ENCODE measurements at regions not wholly inside any gene's neighbourhood (a gene's known extent, or its start where the extent isn't known, plus 50 kb on each side); places are given as distances from the start of the nearest gene placed in this dataset.
A peak's percentile ranks its signal among the peaks of the same experiment; 100 is the strongest.

GRCh38 chr4:142922720-142923119 is 76.6 kb upstream of the INPP4B start:
- H4K91ac ChIP-seq (ENCODE audit: low read depth, low read length, poor library complexity): no peak overlapping the region
- WGBS, 2 donors (ENCODE audit: extremely low coverage in 2 of 2, insufficient read length in 2 of 2, insufficient replicate concordance in 1 of 2): no CpG with 5 or more reads among the region's 1 CpG
- no peak overlapping the region for H3K4me2 ChIP-seq (ENCODE audit: insufficient read depth, low read length, poor library complexity, severe bottlenecking)
- no peaks in the 10 kb centered on the region for H3K4me1 ChIP-seq (ENCODE audit: control insufficient read depth in 2 of 2, insufficient read depth in 1 of 2, low read depth in 1 of 2, low read length in 2 of 2)
- no peak overlapping the region for H2BK120ac ChIP-seq (ENCODE audit: low read depth, low read length)
- no peak overlapping the region for H3K14ac ChIP-seq (ENCODE audit: low read length)
- H2AFZ ChIP-seq (ENCODE audit: low read length): no peak overlapping the region
- no peak overlapping the region for H2BK12ac ChIP-seq (ENCODE audit: low read length)
- no peak overlapping the region for H3K27ac ChIP-seq (replicated peaks; ENCODE audit: low read length)
- no peak overlapping the region for H2BK5ac ChIP-seq (ENCODE audit: low read length)
- no peak overlapping the region for H4K8ac ChIP-seq (ENCODE audit: low read depth, low read length)
- H3K79me1 ChIP-seq (ENCODE audit: low read depth, low read length): no peaks in the 10 kb centered on the region
- H3K23ac ChIP-seq (ENCODE audit: low read depth, low read length, poor library complexity): no peak overlapping the region
- H3K9ac ChIP-seq (ENCODE audit: low read depth, low read length, poor library complexity): no peak overlapping the region
- no peak overlapping the region for H3K4me3 ChIP-seq (ENCODE audit: low read length in 2 of 2)
- no peaks in the 10 kb centered on the region for H3K27me3 ChIP-seq (ENCODE audit: control insufficient read depth in 3 of 3, insufficient read depth in 3 of 3, low read depth in 1 of 3, low read length in 3 of 3)
- DNase-seq (ENCODE audit: low spot score): no peak
- no peak overlapping the region for H2AK5ac ChIP-seq (ENCODE audit: low read depth, low read length)
- no peak overlapping the region for H2BK15ac ChIP-seq (ENCODE audit: low read length)
- H3K18ac ChIP-seq (ENCODE audit: low read length): no peak overlapping the region
- no peaks in the 10 kb centered on the region for H3K9me3 ChIP-seq (replicated peaks in 1 of 2; ENCODE audit: control insufficient read depth in 2 of 2, insufficient read depth in 1 of 2, low read depth in 1 of 2, low read length in 2 of 2)
- H3K4ac ChIP-seq (ENCODE audit: low read length): no peak overlapping the region
- no peaks in the 10 kb centered on the region for H3K36me3 ChIP-seq (replicated peaks in 1 of 2; ENCODE audit: control insufficient read depth in 2 of 2, insufficient read depth in 2 of 2, low read length in 2 of 2)

- Histone ChIP-seq H3K4me1 (ENCODE audit: control insufficient read depth in 2 of 2, insufficient read depth in 1 of 2, low read depth in 1 of 2, low read length in 2 of 2) (no peaks in the 10 kb centered on the region), H3K18ac (ENCODE audit: low read length) (no peak overlapping the region), H2AFZ (ENCODE audit: low read length) (peak overlapping the region; percentile 42), H2AK5ac (ENCODE audit: low read depth, low read length) (no peak overlapping the region), H3K79me1 (ENCODE audit: low read depth, low read length) (no peaks in the 10 kb centered on the region), H2BK120ac (ENCODE audit: low read depth, low read length) (no peak overlapping the region), H3K9ac (ENCODE audit: low read depth, low read length, poor library complexity) (no peak overlapping the region), H2BK5ac (ENCODE audit: low read length) (no peak overlapping the region), H3K23ac (ENCODE audit: low read depth, low read length, poor library complexity) (no peak overlapping the region), H4K8ac (ENCODE audit: low read depth, low read length) (no peak overlapping the region), H4K91ac (ENCODE audit: low read depth, low read length, poor library complexity) (no peak overlapping the region), H3K27me3 (ENCODE audit: control insufficient read depth in 3 of 3, insufficient read depth in 3 of 3, low read depth in 1 of 3, low read length in 3 of 3) (no peaks in the 10 kb centered on the region), H2BK12ac (ENCODE audit: low read length) (no peak overlapping the region), H2BK15ac (ENCODE audit: low read length) (no peak overlapping the region), H3K36me3 (replicated peaks in 1 of 2; ENCODE audit: control insufficient read depth in 2 of 2, insufficient read depth in 2 of 2, low read length in 2 of 2) (no peaks in the 10 kb centered on the region), H3K4me2 (ENCODE audit: insufficient read depth, low read length, poor library complexity, severe bottlenecking) (no peak overlapping the region), H3K9me3 (replicated peaks in 1 of 2; ENCODE audit: control insufficient read depth in 2 of 2, insufficient read depth in 1 of 2, low read depth in 1 of 2, low read length in 2 of 2) (no peaks in the 10 kb centered on the region), H3K14ac (ENCODE audit: low read length) (no peak overlapping the region), H3K4me3 (ENCODE audit: low read length in 2 of 2) (no peak overlapping the region), H3K27ac (replicated peaks; ENCODE audit: low read length) (no peak overlapping the region), H3K4ac (ENCODE audit: low read length) (no peak overlapping the region)
- DNase-seq (ENCODE audit: low spot score): no peak
Observed at GRCh38 chr4:142923619-142924018, 77.5 kb upstream of the INPP4B start.

- no CpG with 5 or more reads among the region's 1 CpG for WGBS, 2 donors (ENCODE audit: extremely low coverage in 2 of 2, insufficient read length in 2 of 2, insufficient replicate concordance in 1 of 2)
Observed at GRCh38 chr4:142925161-142925560, 79.1 kb upstream of the INPP4B start.

GRCh38 chr4:142927721-142928120 is 81.6 kb upstream of the INPP4B start:
- Histone ChIP-seq H3K4me2 (ENCODE audit: insufficient read depth, low read length, poor library complexity, severe bottlenecking) (no peak overlapping the region), H3K27me3 (ENCODE audit: control insufficient read depth in 3 of 3, insufficient read depth in 3 of 3, low read depth in 1 of 3, low read length in 3 of 3) (no peaks in the 10 kb centered on the region), H2BK12ac (ENCODE audit: low read length) (no peak overlapping the region), H3K79me1 (ENCODE audit: low read depth, low read length) (no peaks in the 10 kb centered on the region), H2AK5ac (ENCODE audit: low read depth, low read length) (no peak overlapping the region), H3K36me3 (replicated peaks in 1 of 2; ENCODE audit: control insufficient read depth in 2 of 2, insufficient read depth in 2 of 2, low read length in 2 of 2) (no peaks in the 10 kb centered on the region), H3K4ac (ENCODE audit: low read length) (no peak overlapping the region), H3K9ac (ENCODE audit: low read depth, low read length, poor library complexity) (no peak overlapping the region), H2AFZ (ENCODE audit: low read length) (no peak overlapping the region), H4K91ac (ENCODE audit: low read depth, low read length, poor library complexity) (no peak overlapping the region), H4K8ac (ENCODE audit: low read depth, low read length) (no peak overlapping the region), H3K9me3 (replicated peaks in 1 of 2; ENCODE audit: control insufficient read depth in 2 of 2, insufficient read depth in 1 of 2, low read depth in 1 of 2, low read length in 2 of 2) (no peaks in the 10 kb centered on the region), H2BK15ac (ENCODE audit: low read length) (no peak overlapping the region), H2BK120ac (ENCODE audit: low read depth, low read length) (no peak overlapping the region), H3K4me3 (ENCODE audit: low read length in 2 of 2) (no peak overlapping the region), H3K18ac (ENCODE audit: low read length) (no peak overlapping the region), H2BK5ac (ENCODE audit: low read length) (no peak overlapping the region), H3K27ac (replicated peaks; ENCODE audit: low read length) (no peak overlapping the region), H3K23ac (ENCODE audit: low read depth, low read length, poor library complexity) (no peak overlapping the region), H3K14ac (ENCODE audit: low read length) (no peak overlapping the region), H3K4me1 (ENCODE audit: control insufficient read depth in 2 of 2, insufficient read depth in 1 of 2, low read depth in 1 of 2, low read length in 2 of 2) (no peaks in the 10 kb centered on the region)
- DNase-seq (ENCODE audit: low spot score): no peak
- WGBS, 2 donors (ENCODE audit: extremely low coverage in 2 of 2, insufficient read length in 2 of 2, insufficient replicate concordance in 1 of 2): no CpG with 5 or more reads among the region's 1 CpG

More at GRCh38 chr4:142925161-142925560, 79.1 kb upstream of the INPP4B start:
- H3K27ac ChIP-seq (replicated peaks; ENCODE audit: low read length): no peak overlapping the region
- H4K91ac ChIP-seq (ENCODE audit: low read depth, low read length, poor library complexity): no peak overlapping the region
- H3K23ac ChIP-seq (ENCODE audit: low read depth, low read length, poor library complexity): no peak overlapping the region
- H3K4ac ChIP-seq (ENCODE audit: low read length): no peak overlapping the region
- no peak overlapping the region for H2BK15ac ChIP-seq (ENCODE audit: low read length)
- H3K4me2 ChIP-seq (ENCODE audit: insufficient read depth, low read length, poor library complexity, severe bottlenecking): no peak overlapping the region
- H3K4me3 ChIP-seq (ENCODE audit: low read length in 2 of 2): no peak overlapping the region
- H3K14ac ChIP-seq (ENCODE audit: low read length): no peak overlapping the region
- no peaks in the 10 kb centered on the region for H3K79me1 ChIP-seq (ENCODE audit: low read depth, low read length)
- H2AK5ac ChIP-seq (ENCODE audit: low read depth, low read length): no peak overlapping the region
- H2BK120ac ChIP-seq (ENCODE audit: low read depth, low read length): no peak overlapping the region
- no peak for DNase-seq (ENCODE audit: low spot score)
- H3K4me1 ChIP-seq (ENCODE audit: control insufficient read depth in 2 of 2, insufficient read depth in 1 of 2, low read depth in 1 of 2, low read length in 2 of 2): no peaks in the 10 kb centered on the region
- H3K18ac ChIP-seq (ENCODE audit: low read length): no peak overlapping the region
- no peaks in the 10 kb centered on the region for H3K36me3 ChIP-seq (replicated peaks in 1 of 2; ENCODE audit: control insufficient read depth in 2 of 2, insufficient read depth in 2 of 2, low read length in 2 of 2)
- no peaks in the 10 kb centered on the region for H3K27me3 ChIP-seq (ENCODE audit: control insufficient read depth in 3 of 3, insufficient read depth in 3 of 3, low read depth in 1 of 3, low read length in 3 of 3)
- H3K9me3 ChIP-seq (replicated peaks in 1 of 2; ENCODE audit: control insufficient read depth in 2 of 2, insufficient read depth in 1 of 2, low read depth in 1 of 2, low read length in 2 of 2): no peaks in the 10 kb centered on the region
- no peak overlapping the region for H4K8ac ChIP-seq (ENCODE audit: low read depth, low read length)
- H2AFZ ChIP-seq (ENCODE audit: low read length): no peak overlapping the region
- H3K9ac ChIP-seq (ENCODE audit: low read depth, low read length, poor library complexity): no peak overlapping the region
- H2BK12ac ChIP-seq (ENCODE audit: low read length): no peak overlapping the region
- no peak overlapping the region for H2BK5ac ChIP-seq (ENCODE audit: low read length)

All from neuronal stem cell (in vitro differentiated cells).